ENCODE measurements at regions not wholly inside any gene's neighbourhood (a gene's known extent, or its start where the extent isn't known, plus 50 kb on each side); places are given as distances from the start of the nearest gene placed in this dataset.

DNA sequence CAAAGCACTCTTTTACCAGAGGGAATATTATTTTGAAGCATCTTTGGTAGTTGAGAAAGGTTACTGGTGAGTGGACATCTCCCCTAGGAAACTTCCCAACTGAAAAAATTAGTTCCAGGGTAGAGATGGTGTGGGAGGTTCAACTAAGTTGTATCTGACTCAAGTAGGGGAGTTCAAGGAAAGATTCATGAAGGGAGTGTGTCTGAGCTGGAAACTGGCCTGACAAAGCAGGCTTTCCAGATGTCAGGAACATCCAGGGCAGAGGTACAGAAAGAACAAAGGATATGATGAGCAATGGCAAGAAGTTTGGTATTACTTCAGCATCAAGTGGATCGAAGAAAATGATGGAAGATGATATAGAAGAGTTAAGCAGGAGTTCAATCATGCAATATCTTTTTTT lies 458.0 kb upstream of the RIOK2 start (continued):
- TF ChIP-seq FOXP1 (CRISPR knock-in tag; IDR thresholded peaks at IDR 0.05; ENCODE audit: borderline replicate concordance): no peak
- TF ChIP-seq, protein P1, sequence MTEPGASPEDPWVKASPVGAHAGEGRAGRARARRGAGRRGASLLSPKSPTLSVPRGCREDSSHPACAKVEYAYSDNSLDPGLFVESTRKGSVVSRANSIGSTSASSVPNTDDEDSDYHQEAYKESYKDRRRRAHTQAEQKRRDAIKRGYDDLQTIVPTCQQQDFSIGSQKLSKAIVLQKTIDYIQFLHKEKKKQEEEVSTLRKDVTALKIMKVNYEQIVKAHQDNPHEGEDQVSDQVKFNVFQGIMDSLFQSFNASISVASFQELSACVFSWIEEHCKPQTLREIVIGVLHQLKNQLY (CRISPR knock-in tag; IDR thresholded peaks at IDR 0.05): no peak
- TF ChIP-seq SOX15 (CRISPR knock-in tag; IDR thresholded peaks at IDR 0.05): no peak
- no peak for TF ChIP-seq GTF2I (CRISPR knock-in tag; conservative IDR thresholded peaks at IDR 0.05)
- TF ChIP-seq TP53 (CRISPR knock-in tag; IDR thresholded peaks at IDR 0.05): no peak

DNA sequence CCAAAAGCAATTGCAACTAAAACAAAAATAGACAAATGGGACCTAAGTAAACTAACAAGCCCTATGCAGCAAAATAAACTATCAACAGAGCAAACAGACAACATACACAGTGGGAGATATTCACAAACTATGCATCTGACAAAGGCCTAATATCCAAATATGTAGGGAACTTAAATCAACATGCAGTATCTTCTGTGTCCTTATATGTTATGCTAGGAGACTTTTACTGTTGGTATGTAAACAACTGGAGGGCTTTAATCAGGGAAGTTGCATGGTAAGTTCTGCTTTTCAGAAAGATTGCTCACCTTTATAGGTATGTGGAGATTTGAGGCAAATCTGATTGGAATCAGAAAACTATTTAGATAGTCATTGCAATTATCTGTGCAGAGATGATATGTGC lies 461.2 kb upstream of the RIOK2 start:
- peaks cover 8% of the 10 kb centered on the region for H3K9me3 Mint-ChIP-seq
- H3K27me3 Mint-ChIP-seq (ENCODE audit: low read depth): no peaks in the 10 kb centered on the region; the same call in 1 of the 2 replicates
- H3K4me1 Mint-ChIP-seq: no peaks in the 10 kb centered on the region
- no peak overlapping the region for H3K4me3 Mint-ChIP-seq
- TF ChIP-seq, protein P2, sequence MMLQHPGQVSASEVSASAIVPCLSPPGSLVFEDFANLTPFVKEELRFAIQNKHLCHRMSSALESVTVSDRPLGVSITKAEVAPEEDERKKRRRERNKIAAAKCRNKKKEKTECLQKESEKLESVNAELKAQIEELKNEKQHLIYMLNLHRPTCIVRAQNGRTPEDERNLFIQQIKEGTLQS (CRISPR knock-in tag; conservative IDR thresholded peaks at IDR 0.05): no peak
- TF ChIP-seq ZNF671 (CRISPR knock-in tag; IDR thresholded peaks at IDR 0.05) (no peak), ZNF138 (CRISPR knock-in tag; conservative IDR thresholded peaks at IDR 0.05) (no peak), HMGA2 (CRISPR knock-in tag; IDR thresholded peaks at IDR 0.05) (no peak), ZNF396 (CRISPR knock-in tag; IDR thresholded peaks at IDR 0.05; ENCODE audit: borderline replicate concordance) (no peak), ETV6 (CRISPR knock-in tag; IDR thresholded peaks at IDR 0.05) (no peak), ZNF263 (CRISPR knock-in tag; IDR thresholded peaks at IDR 0.05; ENCODE audit: low read depth) (no peak), SMAD3 (CRISPR knock-in tag; IDR thresholded peaks at IDR 0.05; ENCODE audit: borderline replicate concordance) (no peak), NR2C2 (CRISPR knock-in tag; IDR thresholded peaks at IDR 0.05) (no peak), ZNF232 (CRISPR knock-in tag; IDR thresholded peaks at IDR 0.05) (no peak), NR1H2 (CRISPR knock-in tag; IDR thresholded peaks at IDR 0.05) (no peak), CREM (CRISPR knock-in tag; IDR thresholded peaks at IDR 0.05) (no peak)
- TF ChIP-seq, protein P3, sequence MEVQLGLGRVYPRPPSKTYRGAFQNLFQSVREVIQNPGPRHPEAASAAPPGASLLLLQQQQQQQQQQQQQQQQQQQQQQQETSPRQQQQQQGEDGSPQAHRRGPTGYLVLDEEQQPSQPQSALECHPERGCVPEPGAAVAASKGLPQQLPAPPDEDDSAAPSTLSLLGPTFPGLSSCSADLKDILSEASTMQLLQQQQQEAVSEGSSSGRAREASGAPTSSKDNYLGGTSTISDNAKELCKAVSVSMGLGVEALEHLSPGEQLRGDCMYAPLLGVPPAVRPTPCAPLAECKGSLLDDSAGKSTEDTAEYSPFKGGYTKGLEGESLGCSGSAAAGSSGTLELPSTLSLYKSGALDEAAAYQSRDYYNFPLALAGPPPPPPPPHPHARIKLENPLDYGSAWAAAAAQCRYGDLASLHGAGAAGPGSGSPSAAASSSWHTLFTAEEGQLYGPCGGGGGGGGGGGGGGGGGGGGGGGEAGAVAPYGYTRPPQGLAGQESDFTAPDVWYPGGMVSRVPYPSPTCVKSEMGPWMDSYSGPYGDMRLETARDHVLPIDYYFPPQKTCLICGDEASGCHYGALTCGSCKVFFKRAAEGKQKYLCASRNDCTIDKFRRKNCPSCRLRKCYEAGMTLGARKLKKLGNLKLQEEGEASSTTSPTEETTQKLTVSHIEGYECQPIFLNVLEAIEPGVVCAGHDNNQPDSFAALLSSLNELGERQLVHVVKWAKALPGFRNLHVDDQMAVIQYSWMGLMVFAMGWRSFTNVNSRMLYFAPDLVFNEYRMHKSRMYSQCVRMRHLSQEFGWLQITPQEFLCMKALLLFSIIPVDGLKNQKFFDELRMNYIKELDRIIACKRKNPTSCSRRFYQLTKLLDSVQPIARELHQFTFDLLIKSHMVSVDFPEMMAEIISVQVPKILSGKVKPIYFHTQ (CRISPR knock-in tag; IDR thresholded peaks at IDR 0.05): no peak
- TF ChIP-seq, protein P4, sequence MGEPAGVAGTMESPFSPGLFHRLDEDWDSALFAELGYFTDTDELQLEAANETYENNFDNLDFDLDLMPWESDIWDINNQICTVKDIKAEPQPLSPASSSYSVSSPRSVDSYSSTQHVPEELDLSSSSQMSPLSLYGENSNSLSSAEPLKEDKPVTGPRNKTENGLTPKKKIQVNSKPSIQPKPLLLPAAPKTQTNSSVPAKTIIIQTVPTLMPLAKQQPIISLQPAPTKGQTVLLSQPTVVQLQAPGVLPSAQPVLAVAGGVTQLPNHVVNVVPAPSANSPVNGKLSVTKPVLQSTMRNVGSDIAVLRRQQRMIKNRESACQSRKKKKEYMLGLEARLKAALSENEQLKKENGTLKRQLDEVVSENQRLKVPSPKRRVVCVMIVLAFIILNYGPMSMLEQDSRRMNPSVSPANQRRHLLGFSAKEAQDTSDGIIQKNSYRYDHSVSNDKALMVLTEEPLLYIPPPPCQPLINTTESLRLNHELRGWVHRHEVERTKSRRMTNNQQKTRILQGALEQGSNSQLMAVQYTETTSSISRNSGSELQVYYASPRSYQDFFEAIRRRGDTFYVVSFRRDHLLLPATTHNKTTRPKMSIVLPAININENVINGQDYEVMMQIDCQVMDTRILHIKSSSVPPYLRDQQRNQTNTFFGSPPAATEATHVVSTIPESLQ (CRISPR knock-in tag; IDR thresholded peaks at IDR 0.05): no peak
- TF ChIP-seq, protein P5, sequence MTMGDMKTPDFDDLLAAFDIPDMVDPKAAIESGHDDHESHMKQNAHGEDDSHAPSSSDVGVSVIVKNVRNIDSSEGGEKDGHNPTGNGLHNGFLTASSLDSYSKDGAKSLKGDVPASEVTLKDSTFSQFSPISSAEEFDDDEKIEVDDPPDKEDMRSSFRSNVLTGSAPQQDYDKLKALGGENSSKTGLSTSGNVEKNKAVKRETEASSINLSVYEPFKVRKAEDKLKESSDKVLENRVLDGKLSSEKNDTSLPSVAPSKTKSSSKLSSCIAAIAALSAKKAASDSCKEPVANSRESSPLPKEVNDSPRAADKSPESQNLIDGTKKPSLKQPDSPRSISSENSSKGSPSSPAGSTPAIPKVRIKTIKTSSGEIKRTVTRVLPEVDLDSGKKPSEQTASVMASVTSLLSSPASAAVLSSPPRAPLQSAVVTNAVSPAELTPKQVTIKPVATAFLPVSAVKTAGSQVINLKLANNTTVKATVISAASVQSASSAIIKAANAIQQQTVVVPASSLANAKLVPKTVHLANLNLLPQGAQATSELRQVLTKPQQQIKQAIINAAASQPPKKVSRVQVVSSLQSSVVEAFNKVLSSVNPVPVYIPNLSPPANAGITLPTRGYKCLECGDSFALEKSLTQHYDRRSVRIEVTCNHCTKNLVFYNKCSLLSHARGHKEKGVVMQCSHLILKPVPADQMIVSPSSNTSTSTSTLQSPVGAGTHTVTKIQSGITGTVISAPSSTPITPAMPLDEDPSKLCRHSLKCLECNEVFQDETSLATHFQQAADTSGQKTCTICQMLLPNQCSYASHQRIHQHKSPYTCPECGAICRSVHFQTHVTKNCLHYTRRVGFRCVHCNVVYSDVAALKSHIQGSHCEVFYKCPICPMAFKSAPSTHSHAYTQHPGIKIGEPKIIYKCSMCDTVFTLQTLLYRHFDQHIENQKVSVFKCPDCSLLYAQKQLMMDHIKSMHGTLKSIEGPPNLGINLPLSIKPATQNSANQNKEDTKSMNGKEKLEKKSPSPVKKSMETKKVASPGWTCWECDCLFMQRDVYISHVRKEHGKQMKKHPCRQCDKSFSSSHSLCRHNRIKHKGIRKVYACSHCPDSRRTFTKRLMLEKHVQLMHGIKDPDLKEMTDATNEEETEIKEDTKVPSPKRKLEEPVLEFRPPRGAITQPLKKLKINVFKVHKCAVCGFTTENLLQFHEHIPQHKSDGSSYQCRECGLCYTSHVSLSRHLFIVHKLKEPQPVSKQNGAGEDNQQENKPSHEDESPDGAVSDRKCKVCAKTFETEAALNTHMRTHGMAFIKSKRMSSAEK (CRISPR knock-in tag; IDR thresholded peaks at IDR 0.05; ENCODE audit: borderline replicate concordance): no peak
- TF ChIP-seq, protein P6, sequence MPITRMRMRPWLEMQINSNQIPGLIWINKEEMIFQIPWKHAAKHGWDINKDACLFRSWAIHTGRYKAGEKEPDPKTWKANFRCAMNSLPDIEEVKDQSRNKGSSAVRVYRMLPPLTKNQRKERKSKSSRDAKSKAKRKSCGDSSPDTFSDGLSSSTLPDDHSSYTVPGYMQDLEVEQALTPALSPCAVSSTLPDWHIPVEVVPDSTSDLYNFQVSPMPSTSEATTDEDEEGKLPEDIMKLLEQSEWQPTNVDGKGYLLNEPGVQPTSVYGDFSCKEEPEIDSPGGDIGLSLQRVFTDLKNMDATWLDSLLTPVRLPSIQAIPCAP (CRISPR knock-in tag; IDR thresholded peaks at IDR 0.05): no peak
- CTCF ChIA-PET: no interaction called here
- no peak for ATAC-seq
- H3K27ac Mint-ChIP-seq: no peak overlapping the region
- no peak for DNase-seq (ENCODE audit: low spot score)
- POLR2A ChIA-PET: no interaction called here
- H3K36me3 Mint-ChIP-seq: peaks cover 3% of the 10 kb centered on the region

All from WTC11 (cell line).